ENCODE measurements at regions not wholly inside any gene's neighbourhood (a gene's known extent, or its start where the extent isn't known, plus 50 kb on each side); places are given as distances from the start of the nearest gene placed in this dataset.

DNA sequence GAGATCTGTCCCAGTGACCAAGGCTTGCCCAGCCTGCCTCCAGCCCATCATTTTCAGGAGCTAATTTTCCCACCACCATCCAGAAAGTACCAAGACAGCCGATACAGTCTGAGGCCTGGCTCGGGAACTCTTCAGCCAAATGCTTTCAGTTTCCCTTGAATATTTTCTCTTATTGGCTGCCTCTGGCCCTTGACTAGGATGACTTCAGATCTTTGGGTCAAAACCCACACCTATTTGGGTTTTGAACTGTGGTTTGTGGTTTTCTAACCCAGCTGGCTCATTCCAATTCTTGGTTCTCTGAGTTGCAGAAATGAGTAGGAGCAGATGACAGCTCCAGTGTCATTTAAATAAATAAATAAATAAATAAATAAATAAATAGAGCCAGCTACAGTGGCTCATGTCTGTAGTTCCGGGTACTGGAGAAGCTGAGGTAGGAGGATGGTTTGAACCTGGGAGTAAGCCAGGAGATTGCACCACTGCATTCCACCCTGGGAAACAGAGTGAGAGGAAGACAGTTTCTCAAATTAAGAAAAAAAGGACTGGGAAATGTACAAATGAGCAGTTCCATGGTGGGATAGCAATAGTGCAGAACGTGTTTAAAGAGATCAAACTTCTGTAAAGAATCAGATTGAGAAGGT, 465.0 kb upstream of the SOX11 start:
- TF ChIP-seq EZH2phosphoT487 (IDR thresholded peaks at IDR 0.05; ENCODE audit: borderline replicate concordance) = no peak
- TF ChIP-seq, protein P1, sequence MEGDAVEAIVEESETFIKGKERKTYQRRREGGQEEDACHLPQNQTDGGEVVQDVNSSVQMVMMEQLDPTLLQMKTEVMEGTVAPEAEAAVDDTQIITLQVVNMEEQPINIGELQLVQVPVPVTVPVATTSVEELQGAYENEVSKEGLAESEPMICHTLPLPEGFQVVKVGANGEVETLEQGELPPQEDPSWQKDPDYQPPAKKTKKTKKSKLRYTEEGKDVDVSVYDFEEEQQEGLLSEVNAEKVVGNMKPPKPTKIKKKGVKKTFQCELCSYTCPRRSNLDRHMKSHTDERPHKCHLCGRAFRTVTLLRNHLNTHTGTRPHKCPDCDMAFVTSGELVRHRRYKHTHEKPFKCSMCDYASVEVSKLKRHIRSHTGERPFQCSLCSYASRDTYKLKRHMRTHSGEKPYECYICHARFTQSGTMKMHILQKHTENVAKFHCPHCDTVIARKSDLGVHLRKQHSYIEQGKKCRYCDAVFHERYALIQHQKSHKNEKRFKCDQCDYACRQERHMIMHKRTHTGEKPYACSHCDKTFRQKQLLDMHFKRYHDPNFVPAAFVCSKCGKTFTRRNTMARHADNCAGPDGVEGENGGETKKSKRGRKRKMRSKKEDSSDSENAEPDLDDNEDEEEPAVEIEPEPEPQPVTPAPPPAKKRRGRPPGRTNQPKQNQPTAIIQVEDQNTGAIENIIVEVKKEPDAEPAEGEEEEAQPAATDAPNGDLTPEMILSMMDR (conservative IDR thresholded peaks at IDR 0.05; ENCODE audit: low read length) = no peak
- Histone ChIP-seq H3K9ac (ENCODE audit: low read depth, low read length, poor library complexity, severe bottlenecking) (no peak overlapping the region), H2AFZ (ENCODE audit: low read length) (no peak overlapping the region), H3K4me1 (ENCODE audit: insufficient read depth, low read length, poor library complexity, severe bottlenecking) (no peaks in the 10 kb centered on the region), H3F3A (ENCODE audit: low read depth) (no peaks in the 10 kb centered on the region), H3K27me3 (ENCODE audit: insufficient read depth, low read length, poor library complexity, severe bottlenecking) (no peaks in the 10 kb centered on the region), H4K20me1 (ENCODE audit: insufficient read depth, low read length, poor library complexity, severe bottlenecking) (no peaks in the 10 kb centered on the region), H3K9me2 (replicated peaks; ENCODE audit: low read depth, low read length) (no peaks in the 10 kb centered on the region), H3K9me3 (ENCODE audit: insufficient read depth, low read depth, low read length) (no peaks in the 10 kb centered on the region), H3K36me3 (ENCODE audit: insufficient read depth, low read length) (no peaks in the 10 kb centered on the region), H3K4me3 (ENCODE audit: low read length, poor library complexity, severe bottlenecking) (no peak overlapping the region), H3K79me2 (ENCODE audit: insufficient read depth, low read length) (no peaks in the 10 kb centered on the region), H3K4me2 (ENCODE audit: low read depth, low read length, poor library complexity, severe bottlenecking) (no peak overlapping the region)

- TF ChIP-seq, protein P1 (conservative IDR thresholded peaks at IDR 0.05; ENCODE audit: low read length) = no peak
- no peak for TF ChIP-seq EZH2phosphoT487 (IDR thresholded peaks at IDR 0.05; ENCODE audit: borderline replicate concordance)
- no peaks in the 10 kb centered on the region for H4K20me1 ChIP-seq (ENCODE audit: insufficient read depth, low read length, poor library complexity, severe bottlenecking)
- no peaks in the 10 kb centered on the region for H3F3A ChIP-seq (ENCODE audit: low read depth)
- no peaks in the 10 kb centered on the region for H3K36me3 ChIP-seq (ENCODE audit: insufficient read depth, low read length)
- no peak overlapping the region for H3K4me2 ChIP-seq (ENCODE audit: low read depth, low read length, poor library complexity, severe bottlenecking)
- H3K9ac ChIP-seq (ENCODE audit: low read depth, low read length, poor library complexity, severe bottlenecking) = no peak overlapping the region
- no peaks in the 10 kb centered on the region for H3K9me3 ChIP-seq (ENCODE audit: insufficient read depth, low read depth, low read length)
- no peaks in the 10 kb centered on the region for H3K4me1 ChIP-seq (ENCODE audit: insufficient read depth, low read length, poor library complexity, severe bottlenecking)
- H3K4me3 ChIP-seq (ENCODE audit: low read length, poor library complexity, severe bottlenecking) = no peak overlapping the region
- H3K27me3 ChIP-seq (ENCODE audit: insufficient read depth, low read length, poor library complexity, severe bottlenecking) = no peaks in the 10 kb centered on the region
- H2AFZ ChIP-seq (ENCODE audit: low read length) = no peak overlapping the region
- no peaks in the 10 kb centered on the region for H3K9me2 ChIP-seq (replicated peaks; ENCODE audit: low read depth, low read length)
- no peaks in the 10 kb centered on the region for H3K79me2 ChIP-seq (ENCODE audit: insufficient read depth, low read length)
Measured at GRCh38 chr2:5229574-5229973, 462.6 kb upstream of the SOX11 start.

- H3K9me2 ChIP-seq (replicated peaks; ENCODE audit: low read depth, low read length) = no peaks in the 10 kb centered on the region
- H3K27me3 ChIP-seq (ENCODE audit: insufficient read depth, low read length, poor library complexity, severe bottlenecking) = no peaks in the 10 kb centered on the region
- H3K4me1 ChIP-seq (ENCODE audit: insufficient read depth, low read length, poor library complexity, severe bottlenecking) = no peaks in the 10 kb centered on the region
- H3K9me3 ChIP-seq (ENCODE audit: insufficient read depth, low read depth, low read length) = no peaks in the 10 kb centered on the region
- H3K4me3 ChIP-seq (ENCODE audit: low read length, poor library complexity, severe bottlenecking) = no peak overlapping the region
- no peaks in the 10 kb centered on the region for H4K20me1 ChIP-seq (ENCODE audit: insufficient read depth, low read length, poor library complexity, severe bottlenecking)
- no peaks in the 10 kb centered on the region for H3K79me2 ChIP-seq (ENCODE audit: insufficient read depth, low read length)
- H3F3A ChIP-seq (ENCODE audit: low read depth) = no peaks in the 10 kb centered on the region
- no peak for TF ChIP-seq EZH2phosphoT487 (IDR thresholded peaks at IDR 0.05; ENCODE audit: borderline replicate concordance)
- no peak overlapping the region for H3K9ac ChIP-seq (ENCODE audit: low read depth, low read length, poor library complexity, severe bottlenecking)
- no peak overlapping the region for H3K4me2 ChIP-seq (ENCODE audit: low read depth, low read length, poor library complexity, severe bottlenecking)
- no peaks in the 10 kb centered on the region for H3K36me3 ChIP-seq (ENCODE audit: insufficient read depth, low read length)
- no peak overlapping the region for H2AFZ ChIP-seq (ENCODE audit: low read length)
Measured at GRCh38 chr2:5230444-5230843, 461.7 kb upstream of the SOX11 start.

DNA sequence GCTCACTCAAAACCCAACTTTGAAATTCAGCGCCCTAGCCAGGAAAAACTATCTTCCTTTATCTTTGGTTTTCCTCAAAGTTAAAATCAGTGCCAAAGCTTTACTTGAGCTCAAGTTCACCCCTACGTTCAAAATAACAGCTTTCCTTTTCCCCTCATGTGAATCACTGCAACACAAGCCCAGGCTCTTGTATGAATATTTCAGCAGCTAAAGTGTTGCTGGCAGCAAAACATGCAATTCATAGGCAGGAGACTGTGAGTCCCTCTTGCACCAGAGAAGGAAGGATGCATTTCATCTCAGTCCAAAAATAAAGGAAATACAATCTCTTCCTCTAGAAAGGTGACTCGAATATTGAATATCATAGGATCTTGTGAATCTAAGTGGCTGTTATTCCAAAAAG, 461.3 kb upstream of the SOX11 start:
- no peak overlapping the region for H2AFZ ChIP-seq (ENCODE audit: low read length)
- no peaks in the 10 kb centered on the region for H3K27me3 ChIP-seq (ENCODE audit: insufficient read depth, low read length, poor library complexity, severe bottlenecking)
- H3K4me2 ChIP-seq (ENCODE audit: low read depth, low read length, poor library complexity, severe bottlenecking) = no peak overlapping the region
- no peaks in the 10 kb centered on the region for H3K9me2 ChIP-seq (replicated peaks; ENCODE audit: low read depth, low read length)
- H3K36me3 ChIP-seq (ENCODE audit: insufficient read depth, low read length) = no peaks in the 10 kb centered on the region
- no peaks in the 10 kb centered on the region for H3K9me3 ChIP-seq (ENCODE audit: insufficient read depth, low read depth, low read length)
- H3K9ac ChIP-seq (ENCODE audit: low read depth, low read length, poor library complexity, severe bottlenecking) = no peak overlapping the region
- no peaks in the 10 kb centered on the region for H3F3A ChIP-seq (ENCODE audit: low read depth)
- no peak for TF ChIP-seq EZH2phosphoT487 (IDR thresholded peaks at IDR 0.05; ENCODE audit: borderline replicate concordance)
- TF ChIP-seq, protein P1 (conservative IDR thresholded peaks at IDR 0.05; ENCODE audit: low read length) = no peak
- no peaks in the 10 kb centered on the region for H4K20me1 ChIP-seq (ENCODE audit: insufficient read depth, low read length, poor library complexity, severe bottlenecking)
- no peak overlapping the region for H3K4me3 ChIP-seq (ENCODE audit: low read length, poor library complexity, severe bottlenecking)
- no peaks in the 10 kb centered on the region for H3K4me1 ChIP-seq (ENCODE audit: insufficient read depth, low read length, poor library complexity, severe bottlenecking)
- H3K79me2 ChIP-seq (ENCODE audit: insufficient read depth, low read length) = no peaks in the 10 kb centered on the region
